ENCODE measurements at regions not wholly inside any gene's neighbourhood (a gene's known extent, or its start where the extent isn't known, plus 50 kb on each side); places are given as distances from the start of the nearest gene placed in this dataset.

- no peak overlapping the region for H3K4me3 ChIP-seq
- no peaks in the 10 kb centered on the region for H3K36me3 ChIP-seq
- no peak for DNase-seq (ENCODE audit: extremely low spot score)
- no peaks in the 10 kb centered on the region for H3K4me1 ChIP-seq
- 86% methylated on average over 7 of the region's 7 CpGs for WGBS
- no peak overlapping the region for H3K27ac ChIP-seq (replicated peaks in 1 of 4)
- H3K27me3 ChIP-seq, result no peaks in the 10 kb centered on the region
- H3K9me3 ChIP-seq, result no peaks in the 10 kb centered on the region
- intact Hi-C loops (cut with DNase I), result no loop called here
- TF ChIP-seq EP300 (IDR thresholded peaks at IDR 0.05) (no peak), CTCF (IDR thresholded peaks at IDR 0.05) (no peak), POLR2A (IDR thresholded peaks at IDR 0.05; ENCODE audit: low read depth) (no peak), POLR2AphosphoS5 (IDR thresholded peaks at IDR 0.05) (no peak)
Observed at GRCh38 chr9:31372799-31373587, 1011.5 kb upstream of the ACO1 start.

GRCh38 chr9:31377358-31377757 lies 1007.1 kb upstream of the ACO1 start:
- Histone ChIP-seq H3K4me3 (no peak overlapping the region), H3K4me1 (no peaks in the 10 kb centered on the region), H3K9me3 (no peaks in the 10 kb centered on the region), H3K27ac (replicated peaks in 1 of 4) (no peak overlapping the region), H3K36me3 (no peaks in the 10 kb centered on the region), H3K27me3 (no peaks in the 10 kb centered on the region)
- no peak for TF ChIP-seq POLR2AphosphoS5 (IDR thresholded peaks at IDR 0.05)
- no peak for TF ChIP-seq POLR2A (IDR thresholded peaks at IDR 0.05; ENCODE audit: low read depth)
- no peak for TF ChIP-seq CTCF (IDR thresholded peaks at IDR 0.05)
- DNase-seq (ENCODE audit: extremely low spot score), result no peak
- 82% methylated on average over 4 of the region's 4 CpGs for WGBS
- intact Hi-C loops (cut with DNase I), result no loop called here

GRCh38 chr9:31388660-31389059 lies 995.8 kb upstream of the ACO1 start:
- no peak for DNase-seq (ENCODE audit: extremely low spot score)
- H3K4me1 ChIP-seq, result peaks cover 2 to 11% (median 3%) of the 10 kb centered on the region in 4 donors
- intact Hi-C loops (cut with DNase I), result no loop called here
- TF ChIP-seq POLR2A (IDR thresholded peaks at IDR 0.05; ENCODE audit: low read depth) (no peak), POLR2AphosphoS5 (IDR thresholded peaks at IDR 0.05) (no peak), CTCF (IDR thresholded peaks at IDR 0.05) (no peak), EP300 (IDR thresholded peaks at IDR 0.05) (no peak)
- H3K4me3 ChIP-seq, result no peak overlapping the region
- 87% methylated on average over 1 of the region's 1 CpG for whole genome bisulfite sequencing
- H3K9me3 ChIP-seq, result no peaks in the 10 kb centered on the region
- H3K27ac ChIP-seq (replicated peaks in 1 of 4), result no peak overlapping the region
- H3K36me3 ChIP-seq, result no peaks in the 10 kb centered on the region
- H3K27me3 ChIP-seq, result no peaks in the 10 kb centered on the region

GRCh38 chr9:31389075-31389474 lies 995.4 kb upstream of the ACO1 start:
- intact Hi-C loops (cut with DNase I), result no loop called here
- no peak overlapping the region for H3K4me3 ChIP-seq
- no peak for DNase-seq (ENCODE audit: extremely low spot score)
- H3K4me1 ChIP-seq, result peaks cover 6 to 15% (median 8%) of the 10 kb centered on the region in 4 donors
- TF ChIP-seq CTCF (IDR thresholded peaks at IDR 0.05) (no peak), POLR2A (IDR thresholded peaks at IDR 0.05; ENCODE audit: low read depth) (no peak), EP300 (IDR thresholded peaks at IDR 0.05) (no peak), POLR2AphosphoS5 (IDR thresholded peaks at IDR 0.05) (no peak)
- H3K27ac ChIP-seq (replicated peaks in 1 of 4), result no peak overlapping the region
- no peaks in the 10 kb centered on the region for H3K9me3 ChIP-seq
- 80% methylated on average over 3 of the region's 3 CpGs for WGBS
- H3K36me3 ChIP-seq, result no peaks in the 10 kb centered on the region
- H3K27me3 ChIP-seq, result no peaks in the 10 kb centered on the region

All from esophagus muscularis mucosa (tissue), 4 donors.